Calu3 (cell line): ENCODE measurements at regions not wholly inside any gene's neighbourhood (a gene's known extent, or its start where the extent isn't known, plus 50 kb on each side); places are given as distances from the start of the nearest gene placed in this dataset.

Source experiments
- BruUV-seq: library from RNA; stranded (reverse); fragments of 400-500 nt; replicated peaks from 2 replicates; lab custom pipeline; 2021; lab: Mats Ljungman, UMichigan
- CTCF ChIA-PET: fragments of 300-600 bp; sonication (Branson Sonifier 250); formaldehyde crosslinking; loops from one replicate; lab custom pipeline; 2022; ENCODE audit warnings: antibody characterized with exemption; lab: Charles Lee
- DNase-seq: peaks from one replicate; pipeline ENCODE4 v3.0.0; 2022
- H3K27ac Mint-ChIP-seq: one replicate; pipeline ENCODE4 v1.8.0; 2022; ENCODE audit warnings: mixed read lengths; ENCODE audit not compliant: unreplicated experiment
- H3K27me3 Mint-ChIP-seq: one replicate; pipeline ENCODE4 v1.8.0; 2022; ENCODE audit warnings: mixed read lengths; ENCODE audit not compliant: unreplicated experiment
- H3K36me3 Mint-ChIP-seq: one replicate; pipeline ENCODE4 v1.8.0; 2022; ENCODE audit warnings: mild to moderate bottlenecking, moderate library complexity, mixed read lengths; ENCODE audit not compliant: insufficient read depth, unreplicated experiment
- H3K4me1 Mint-ChIP-seq: one replicate; pipeline ENCODE4 v1.8.0; 2022; ENCODE audit warnings: mild to moderate bottlenecking, low read depth, mixed read lengths; ENCODE audit not compliant: unreplicated experiment
- H3K4me3 Mint-ChIP-seq: one replicate; pipeline ENCODE4 v1.8.0; 2022; ENCODE audit warnings: mild to moderate bottlenecking, low read depth, moderate library complexity, mixed read lengths; ENCODE audit not compliant: unreplicated experiment
- H3K9me3 Mint-ChIP-seq: one replicate; pipeline ENCODE4 v1.8.0; 2022; ENCODE audit warnings: low read depth, mixed read lengths; ENCODE audit not compliant: unreplicated experiment
- CTCF ChIP-seq: fragments of 200-600 bp; IDR thresholded peaks from one replicate; pipeline ENCODE4 v1.8.0; 2022; ENCODE audit warnings: antibody characterized with exemption; ENCODE audit not compliant: unreplicated experiment
- intact Hi-C: fragments of 100-400 bp; cut with micrococcal nuclease; formaldehyde crosslinking; loops from one replicate; pipeline ENCODE4 v1.10.0; 2022; ENCODE audit not compliant: unreplicated experiment

- no peak for DNase-seq
- Mint-ChIP-seq H3K36me3 (peaks cover 13% of the 10 kb centered on the region), H3K9me3 (no peaks in the 10 kb centered on the region), H3K4me1 (peaks cover 38% of the 10 kb centered on the region), H3K4me3 (no peak overlapping the region), H3K27ac (no peak overlapping the region), H3K27me3 (no peaks in the 10 kb centered on the region)
- no peak for TF ChIP-seq CTCF
- CTCF ChIA-PET, result interaction anchor here (0.6 kb wide), 2 partner anchors 208 to 219 kb away, joined by 3 to 6 read pairs; partner anchors contain the start of gene TICAM2
- intact Hi-C loops, result no loop called here
- BruUV-seq, result no TSS peak
These were observed 86.5 kb upstream of the CCDC112 start for GRCh38 chr5:115382989-115383388.

GRCh38 chr5:115381911-115382662, 85.6 kb upstream of the CCDC112 start:
- BruUV-seq, result no TSS peak
- peak overlapping the region; percentile 95 for H3K27ac Mint-ChIP-seq
- H3K36me3 Mint-ChIP-seq, result peaks cover 20% of the 10 kb centered on the region
- H3K27me3 Mint-ChIP-seq, result no peaks in the 10 kb centered on the region
- H3K9me3 Mint-ChIP-seq, result no peaks in the 10 kb centered on the region
- no peak overlapping the region for H3K4me3 Mint-ChIP-seq
- H3K4me1 Mint-ChIP-seq, result peaks cover 38% of the 10 kb centered on the region
- intact Hi-C loops, result no loop called here
- no peak for DNase-seq
- CTCF ChIA-PET, result no interaction called here
- TF ChIP-seq CTCF, result no peak

GRCh38 chr5:115379622-115380344, 83.3 kb upstream of the CCDC112 start:
- no peaks in the 10 kb centered on the region for H3K27me3 Mint-ChIP-seq
- CTCF ChIA-PET, result interaction anchor here (0.6 to 4.0 kb wide), 13 partner anchors 11 to 461 kb away, joined by 3 to 51 read pairs (median 3); partner anchors contain the start of gene FEM1C
- peak; percentile 91 for DNase-seq
- H3K9me3 Mint-ChIP-seq, result no peaks in the 10 kb centered on the region
- BruUV-seq, result no TSS peak
- H3K4me1 Mint-ChIP-seq, result peaks cover 42% of the 10 kb centered on the region
- peaks cover 25% of the 10 kb centered on the region for H3K36me3 Mint-ChIP-seq
- intact Hi-C loops, result loop anchor here (1.0 kb wide), 2 partner anchors 36 to 165 kb away; partner anchors contain the start of gene FEM1C
- H3K27ac Mint-ChIP-seq, result peak overlapping the region; percentile 95
- TF ChIP-seq CTCF, result no peak
- H3K4me3 Mint-ChIP-seq, result peak overlapping the region; percentile 46

GRCh38 chr5:115378754-115379153, 82.3 kb upstream of the CCDC112 start:
- BruUV-seq, result no TSS peak
- no peak for TF ChIP-seq CTCF
- H3K4me1 Mint-ChIP-seq, result peaks cover 51% of the 10 kb centered on the region
- H3K4me3 Mint-ChIP-seq, result no peak overlapping the region
- H3K9me3 Mint-ChIP-seq, result no peaks in the 10 kb centered on the region
- no peak for DNase-seq
- H3K27ac Mint-ChIP-seq, result peak overlapping the region; percentile 95
- no peaks in the 10 kb centered on the region for H3K27me3 Mint-ChIP-seq
- intact Hi-C loops, result loop anchor here (1.0 kb wide), 2 partner anchors 37 to 166 kb away; partner anchors contain the start of gene FEM1C
- CTCF ChIA-PET, result interaction anchor here (2.4 to 4.0 kb wide), 3 partner anchors 36 to 196 kb away, joined by 9 to 51 read pairs (median 18); partner anchors contain the start of gene FEM1C
- H3K36me3 Mint-ChIP-seq, result peaks cover 30% of the 10 kb centered on the region
